ENCODE measurements at regions not wholly inside any gene's neighbourhood (a gene's known extent, or its start where the extent isn't known, plus 50 kb on each side); places are given as distances from the start of the nearest gene placed in this dataset.

- DNase-seq (ENCODE audit: low spot score) = no peak
- in situ Hi-C loops (cut with MboI; ENCODE audit: low pct_unique_long_range_greater_than_20kb, low sequenced_read_pairs, unreplicated experiment) = no loop called here
- no peak for TF ChIP-seq CTCF (IDR thresholded peaks at IDR 0.05; ENCODE audit: extremely low read depth, insufficient read depth, missing control alignments)
Measured at GRCh38 chr4:45119376-45119775, 393.0 kb upstream of the GNPDA2 start.

GRCh38 chr4:45102716-45103115 is 376.4 kb upstream of the GNPDA2 start:
- DNase-seq (ENCODE audit: low spot score) = no peak
- no peak for TF ChIP-seq CTCF (IDR thresholded peaks at IDR 0.05; ENCODE audit: extremely low read depth, insufficient read depth, missing control alignments)
- in situ Hi-C loops (cut with MboI; ENCODE audit: low pct_unique_long_range_greater_than_20kb, low sequenced_read_pairs, unreplicated experiment) = no loop called here

- TF ChIP-seq CTCF (IDR thresholded peaks at IDR 0.05; ENCODE audit: extremely low read depth, insufficient read depth, missing control alignments) = no peak
- in situ Hi-C loops (cut with MboI; ENCODE audit: low pct_unique_long_range_greater_than_20kb, low sequenced_read_pairs, unreplicated experiment) = no loop called here
- DNase-seq (ENCODE audit: low spot score) = no peak
Measured at GRCh38 chr4:45100956-45101818, 374.8 kb upstream of the GNPDA2 start.

GRCh38 chr4:45099471-45099870 is 373.1 kb upstream of the GNPDA2 start:
- TF ChIP-seq CTCF (IDR thresholded peaks at IDR 0.05; ENCODE audit: extremely low read depth, insufficient read depth, missing control alignments) = no peak
- no peak for DNase-seq (ENCODE audit: low spot score)
- in situ Hi-C loops (cut with MboI; ENCODE audit: low pct_unique_long_range_greater_than_20kb, low sequenced_read_pairs, unreplicated experiment) = no loop called here

GRCh38 chr4:45094684-45095083 is 368.3 kb upstream of the GNPDA2 start:
- no peak for DNase-seq (ENCODE audit: low spot score)
- TF ChIP-seq CTCF (IDR thresholded peaks at IDR 0.05; ENCODE audit: extremely low read depth, insufficient read depth, missing control alignments) = no peak
- in situ Hi-C loops (cut with MboI; ENCODE audit: low pct_unique_long_range_greater_than_20kb, low sequenced_read_pairs, unreplicated experiment) = no loop called here

DNA sequence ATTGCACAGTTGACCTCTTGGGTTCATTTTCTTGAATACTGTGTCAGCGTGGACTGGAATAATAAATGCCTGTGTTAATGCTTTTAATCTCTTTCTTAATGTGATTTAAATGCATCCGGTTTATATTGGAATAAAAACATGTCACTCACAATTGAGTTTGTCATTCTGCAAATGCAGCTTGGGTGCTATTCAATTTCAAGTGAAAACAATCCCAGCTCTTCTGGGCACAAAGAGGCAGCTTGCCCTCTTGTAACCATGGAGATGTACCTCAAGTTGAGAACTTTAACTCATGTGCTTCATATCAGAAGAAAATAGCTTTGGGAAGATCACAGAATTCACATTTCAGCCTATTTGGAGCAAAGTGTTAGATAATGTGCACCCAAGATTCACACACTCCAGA is 355.7 kb upstream of the GNPDA2 start:
- TF ChIP-seq CTCF (IDR thresholded peaks at IDR 0.05; ENCODE audit: extremely low read depth, insufficient read depth, missing control alignments) = no peak
- in situ Hi-C loops (cut with MboI; ENCODE audit: low pct_unique_long_range_greater_than_20kb, low sequenced_read_pairs, unreplicated experiment) = no loop called here
- no peak for DNase-seq (ENCODE audit: low spot score)

All from GM13977 (cell line).